Skin epidermis (tissue), 12 donors: ENCODE measurements at regions not wholly inside any gene's neighbourhood (a gene's known extent, or its start where the extent isn't known, plus 50 kb on each side); places are given as distances from the start of the nearest gene placed in this dataset.
A peak's percentile ranks its signal among the peaks of the same experiment; 100 is the strongest.

Experiments used
- H3K27ac ChIP-seq, 21 experiments: fragments of 200-600 bp; sonication (generic) in 11 of 21; one replicate each; pipeline ENCODE4 v1.5.0; 2020; ENCODE audit warnings: mild to moderate bottlenecking in 3 of 21, inconsistent platforms in 2 of 21, moderate library complexity in 2 of 21
- H3K4me3 ChIP-seq, 7 experiments: fragments of 200-600 bp; sonication (generic) in 2 of 7; one replicate each; pipeline ENCODE4 v1.5.0; 2020; ENCODE audit warnings: inconsistent platforms in 2 of 7, mild to moderate bottlenecking in 2 of 7, moderate library complexity in 1 of 7

DNA sequence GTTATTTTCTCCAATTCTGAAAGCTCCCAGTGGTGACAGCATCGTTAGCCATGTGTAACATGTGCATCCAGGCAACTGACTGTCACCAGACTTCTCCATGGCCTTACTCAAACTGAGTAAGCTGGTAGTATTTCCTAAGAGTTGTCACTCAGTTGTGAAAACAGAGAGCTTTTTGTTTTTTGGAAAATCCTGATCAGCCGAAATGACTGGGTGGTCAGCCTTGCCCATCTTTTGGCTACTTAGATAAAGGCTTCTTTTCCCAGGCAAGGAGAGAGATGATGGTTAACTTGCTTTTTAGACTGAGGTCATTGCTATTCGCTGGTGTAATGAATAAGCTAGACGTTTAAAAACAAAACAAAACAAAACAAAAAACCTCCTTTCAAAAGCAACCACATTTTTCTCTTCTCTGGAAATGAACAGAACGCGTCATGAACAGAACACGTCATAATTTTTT lies 159.5 kb upstream of the KLF14 start:
- peak overlapping the region in 15 of 21 experiments; percentile 8 to 80 (median 65) for H3K27ac ChIP-seq

DNA sequence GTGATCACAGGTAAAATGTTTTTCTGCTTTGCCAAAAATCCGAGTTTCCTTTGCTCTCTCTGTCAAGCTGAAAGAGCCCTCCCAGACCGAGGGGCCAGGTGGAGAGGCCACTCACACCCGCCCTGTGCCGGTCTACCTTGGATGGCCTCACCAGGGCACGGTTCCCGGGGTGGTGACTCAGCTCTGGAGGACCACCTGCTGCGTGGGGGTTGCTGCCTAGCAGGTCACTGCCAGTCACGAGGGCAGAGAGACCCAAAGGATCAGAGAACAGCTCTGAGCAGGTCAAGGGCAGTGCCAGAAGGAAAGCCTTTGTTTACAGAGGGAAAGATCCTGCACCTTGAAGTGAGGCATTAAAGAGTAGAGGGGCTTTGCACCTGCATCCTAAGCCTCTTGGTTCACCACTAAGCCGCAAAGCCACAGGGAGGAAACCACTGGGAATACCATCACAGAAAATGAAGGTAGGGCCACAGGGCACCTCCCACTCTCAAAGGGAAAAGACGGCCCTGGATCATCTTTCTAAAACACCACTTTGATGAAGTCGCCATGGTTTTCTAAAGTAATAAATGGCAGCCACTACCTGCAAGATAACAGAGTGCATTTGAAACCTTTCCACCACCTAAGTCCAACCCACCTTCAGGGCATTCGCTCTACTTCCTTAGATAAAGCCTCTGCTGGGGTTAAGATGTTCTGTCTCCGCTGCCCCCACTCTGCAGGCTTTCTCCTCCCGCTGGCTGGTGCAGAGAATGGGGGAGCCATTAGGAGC lies 160.3 kb upstream of the KLF14 start:
- H3K27ac ChIP-seq = peak overlapping the region in 18 of 21 experiments; percentile 4 to 80 (median 65)

More for the DNA sequence above, 159.5 kb upstream of the KLF14 start:
- no peak overlapping the region for H3K4me3 ChIP-seq

DNA sequence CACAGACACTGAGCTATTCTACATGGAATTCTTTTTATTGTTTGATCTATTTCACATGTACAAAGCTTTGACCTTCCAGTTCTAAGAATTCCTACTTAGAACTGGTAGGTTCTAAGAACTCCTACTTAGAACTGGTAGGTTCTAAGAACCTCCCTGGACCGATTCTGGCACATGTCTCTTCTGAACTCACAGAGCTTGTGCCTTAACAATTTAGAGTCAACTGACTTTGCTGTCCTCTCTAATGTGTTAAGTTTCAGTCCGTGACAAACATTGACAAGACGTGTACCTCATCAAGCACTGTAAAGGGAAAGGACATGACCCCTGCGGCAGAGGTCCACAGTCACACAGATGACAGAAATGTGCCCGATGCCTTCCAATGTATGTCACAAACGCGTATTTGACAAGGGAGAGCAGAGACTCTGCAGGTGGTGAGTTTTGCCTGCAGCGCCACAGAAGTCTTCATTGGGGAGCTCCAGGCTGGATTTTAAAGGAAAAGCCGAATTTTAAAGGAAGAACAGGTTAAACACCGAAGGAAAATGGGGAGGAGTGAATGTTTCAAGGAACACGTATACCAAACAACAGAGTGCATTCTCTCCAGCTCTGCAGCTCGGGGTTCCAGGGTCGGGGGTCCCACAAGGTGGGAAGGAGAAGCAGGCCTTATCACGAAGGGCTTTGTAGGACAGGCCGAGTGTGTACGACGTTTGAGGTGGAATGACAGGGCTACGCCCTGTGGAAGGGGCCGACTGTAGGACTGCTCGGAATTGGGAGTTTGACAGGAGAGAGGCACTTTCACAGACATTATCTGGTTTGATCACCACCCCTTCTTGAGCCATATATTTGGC lies 161.1 kb upstream of the KLF14 start:
- H3K27ac ChIP-seq = peak overlapping the region in 13 of 21 experiments; percentile 4 to 80 (median 65)
- H3K4me3 ChIP-seq = no peak overlapping the region

More for the DNA sequence above, 160.3 kb upstream of the KLF14 start:
- no peak overlapping the region for H3K4me3 ChIP-seq

DNA sequence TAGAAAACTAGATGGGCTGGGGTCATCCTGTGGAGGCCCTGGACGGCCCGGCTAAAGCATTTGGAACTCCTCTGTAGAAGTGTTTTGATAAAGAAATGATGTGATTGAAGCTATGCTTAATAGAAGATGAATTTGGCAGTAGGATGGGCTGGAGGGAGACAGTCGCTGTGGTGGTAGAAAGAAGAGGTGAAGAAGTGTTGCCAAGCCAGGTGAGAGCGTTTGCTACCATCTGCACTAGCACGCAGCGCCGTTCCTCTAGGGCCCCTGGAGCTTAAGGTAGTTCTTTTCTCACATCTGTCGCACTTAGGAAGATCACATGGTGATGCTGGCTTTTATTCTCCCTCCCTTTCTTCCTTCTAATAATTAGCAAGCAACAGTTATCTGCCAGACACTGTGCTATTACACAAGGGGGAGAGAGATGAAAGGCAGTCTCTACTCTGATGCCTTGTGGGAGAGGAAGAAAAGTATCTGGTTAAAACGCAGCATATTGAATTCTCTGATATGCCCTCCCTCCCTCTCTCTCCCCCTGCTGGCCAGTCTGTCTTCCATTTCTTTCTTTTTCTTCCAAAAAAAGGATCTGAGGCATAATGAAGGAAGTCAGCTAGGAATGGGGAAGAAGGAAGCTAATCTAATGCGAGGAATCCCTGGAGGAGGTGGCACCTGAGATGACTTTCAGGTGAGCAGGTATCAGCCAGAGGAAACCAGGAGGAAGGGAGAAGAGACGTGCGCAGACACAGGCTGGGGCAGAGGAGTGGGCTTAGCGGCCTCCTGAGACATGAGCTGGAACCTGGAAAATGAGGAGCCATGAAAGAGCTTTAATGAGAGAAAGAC lies 162.3 kb upstream of the KLF14 start:
- Histone ChIP-seq H3K4me3 (no peak overlapping the region), H3K27ac (peak overlapping the region in 11 of 21 experiments; percentile 18 to 75 (median 61))

DNA sequence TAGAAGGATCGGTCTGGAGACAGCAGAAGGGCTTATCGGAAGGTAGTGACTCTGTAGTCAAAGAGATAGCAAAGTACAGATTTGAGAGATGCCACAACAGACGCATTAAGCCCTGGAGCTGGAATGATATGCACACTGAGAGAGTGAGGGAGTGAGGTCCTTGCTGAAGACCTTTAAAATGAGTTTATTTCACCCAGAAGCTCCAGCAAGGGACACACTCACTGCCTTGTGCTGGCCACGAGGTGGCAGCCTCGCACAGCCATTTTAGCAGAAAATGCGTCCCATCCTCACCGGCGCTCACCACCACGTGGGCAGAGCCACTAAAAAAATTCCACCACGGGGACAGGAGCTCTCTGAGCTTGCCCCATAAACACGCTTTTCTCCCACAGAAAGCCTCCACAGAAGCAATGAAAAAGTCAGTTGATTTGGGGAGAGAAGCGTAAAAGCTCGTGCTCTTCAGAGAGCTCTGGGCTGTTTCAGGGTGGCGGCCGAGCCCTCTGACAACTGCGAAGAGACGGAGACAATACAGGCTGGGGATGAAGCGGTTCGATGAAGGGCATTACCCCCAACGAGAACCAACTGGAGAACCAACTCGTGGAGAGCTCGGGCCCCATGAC lies 163.0 kb upstream of the KLF14 start:
- H3K4me3 ChIP-seq = no peak overlapping the region
- peak overlapping the region in 14 of 21 experiments; percentile 7 to 75 (median 50) for H3K27ac ChIP-seq

DNA sequence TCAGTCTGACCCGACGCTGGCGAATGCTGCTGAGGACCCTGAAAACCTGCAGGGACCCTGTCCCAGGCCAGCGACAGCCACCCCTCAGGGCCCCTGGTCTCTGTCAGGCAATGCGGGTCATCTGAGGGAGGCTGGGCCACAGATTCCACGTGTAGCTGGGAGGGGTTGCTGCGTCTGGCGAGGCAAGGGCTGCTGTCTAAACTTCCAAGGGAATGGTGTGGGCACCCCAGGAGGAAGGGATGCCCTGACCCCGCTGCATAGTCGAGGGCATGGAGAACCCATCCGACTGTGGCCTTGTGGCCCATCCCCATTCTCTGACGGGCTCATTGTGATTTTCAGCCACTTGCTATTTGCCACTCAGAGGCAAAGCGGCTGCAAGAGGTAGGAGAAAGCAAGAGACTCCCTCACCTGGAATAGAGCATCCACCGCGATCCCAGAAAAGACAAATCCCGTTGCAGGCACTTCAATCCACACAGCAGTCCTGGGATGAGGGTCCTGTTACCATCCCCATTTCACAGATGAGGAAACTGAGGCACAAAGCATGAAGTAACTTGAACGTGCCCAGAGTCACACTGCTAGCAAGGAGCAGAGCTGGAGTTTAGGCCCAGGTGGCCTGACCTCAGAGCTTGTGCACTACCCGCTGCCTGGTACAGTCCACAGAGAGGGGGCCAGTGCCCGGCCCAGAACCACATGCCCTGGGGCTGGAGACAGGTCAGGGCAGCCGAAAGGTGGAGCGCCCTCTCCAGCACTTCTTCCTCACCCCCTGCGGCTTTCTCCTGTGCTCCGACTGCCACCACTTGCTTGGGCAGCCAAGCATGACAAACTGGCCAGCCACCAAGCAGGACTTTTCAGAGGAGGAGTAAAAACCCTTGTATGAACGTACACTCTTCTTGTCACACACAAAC lies 163.8 kb upstream of the KLF14 start:
- no peak overlapping the region for H3K4me3 ChIP-seq
- H3K27ac ChIP-seq = peak overlapping the region in 15 of 21 experiments; percentile 7 to 73 (median 59)

DNA sequence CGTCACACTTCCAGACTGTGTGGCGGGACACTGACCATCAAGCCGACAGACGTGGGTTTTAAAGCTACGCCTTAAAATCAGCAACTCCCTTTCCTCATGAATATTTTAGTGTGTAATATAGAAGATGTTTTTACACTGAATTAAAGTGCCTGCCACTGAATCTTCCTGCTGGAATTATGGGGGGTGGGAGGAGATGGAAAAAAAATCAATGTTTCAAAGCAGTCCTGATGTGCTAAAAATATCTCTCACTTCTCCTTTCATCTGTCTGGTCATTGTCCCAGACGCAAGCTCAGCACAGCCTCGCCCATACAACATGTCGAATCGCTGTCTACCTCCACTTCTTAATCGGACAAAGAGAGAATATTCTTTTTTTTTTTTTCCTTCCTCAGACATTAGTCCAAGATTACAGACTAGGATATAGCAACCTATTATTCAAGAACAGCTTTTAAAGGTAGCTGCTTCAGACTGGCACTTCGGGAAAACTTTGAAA lies 165.1 kb upstream of the KLF14 start:
- Histone ChIP-seq H3K4me3 (no peak overlapping the region), H3K27ac (peak overlapping the region in 13 of 21 experiments; percentile 3 to 73 (median 44))

DNA sequence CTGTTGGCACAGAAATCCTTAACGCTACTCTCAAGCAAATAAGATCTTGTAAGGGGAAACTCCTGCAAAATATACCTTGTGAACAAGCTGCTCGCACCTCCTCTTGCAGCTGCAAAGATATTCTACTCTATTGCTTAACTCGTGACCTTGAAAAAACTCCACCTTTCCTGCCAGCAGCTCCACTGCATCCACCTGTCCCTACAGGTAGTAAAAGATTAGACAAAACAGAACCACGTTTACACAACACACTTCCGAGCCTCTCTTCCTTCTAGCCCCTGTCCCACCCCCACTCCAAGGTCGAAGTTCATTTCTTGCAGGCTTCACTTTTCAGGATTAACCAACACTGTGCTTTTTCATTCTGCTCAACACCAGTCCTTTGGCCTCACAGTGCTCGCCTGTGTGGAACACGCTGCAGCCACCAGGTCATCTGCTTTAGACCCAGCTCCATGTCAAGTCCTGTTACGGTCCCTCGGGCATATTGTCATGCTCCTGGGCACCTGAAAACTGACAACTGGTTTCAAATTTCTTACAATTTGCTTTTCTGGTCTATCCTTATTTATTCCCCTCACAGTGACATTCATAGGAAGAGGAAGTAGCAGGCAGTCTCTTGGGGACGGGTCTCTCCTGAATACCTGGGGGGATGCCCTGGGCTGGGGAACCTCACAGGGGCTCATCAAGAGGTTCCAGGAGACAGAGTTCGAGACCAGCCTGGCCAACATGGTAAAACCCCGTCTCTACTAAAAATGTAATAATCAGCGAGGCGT lies 165.8 kb upstream of the KLF14 start:
- H3K27ac ChIP-seq = peak overlapping the region in 14 of 21 experiments; percentile 0 to 84 (median 53)

DNA sequence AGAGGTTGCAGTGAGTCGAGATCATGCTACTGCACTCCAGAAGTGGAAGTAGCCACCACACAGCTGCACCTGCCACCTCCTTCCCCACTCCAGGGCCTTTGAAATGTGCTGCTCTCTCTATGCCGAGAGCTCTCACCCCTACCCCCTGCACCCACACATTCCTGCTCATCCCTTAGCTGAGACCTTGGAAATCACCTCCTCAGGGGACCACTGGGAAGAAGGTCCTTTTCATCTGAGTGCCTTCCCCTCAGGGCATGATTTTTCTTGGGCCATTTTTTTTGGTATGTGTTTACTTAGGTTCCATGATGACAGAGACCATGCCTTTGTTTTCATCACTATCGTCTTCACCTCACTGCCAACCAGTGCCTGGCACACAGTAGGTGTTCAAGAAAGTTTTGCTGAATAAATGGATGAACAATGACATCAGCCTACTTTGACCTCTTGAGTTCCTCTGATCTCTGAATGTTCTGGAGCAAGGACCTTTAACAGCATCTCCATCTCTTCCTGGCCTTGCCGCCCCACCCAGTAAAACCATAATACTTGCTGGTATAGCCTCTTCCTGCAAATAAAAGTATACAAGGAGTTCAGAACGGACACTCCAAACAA lies 166.6 kb upstream of the KLF14 start:
- Histone ChIP-seq H3K27ac (peak overlapping the region in 14 of 21 experiments; percentile 0 to 84 (median 55)), H3K4me3 (no peak overlapping the region)

More for the DNA sequence above, 165.8 kb upstream of the KLF14 start:
- no peak overlapping the region for H3K4me3 ChIP-seq

DNA sequence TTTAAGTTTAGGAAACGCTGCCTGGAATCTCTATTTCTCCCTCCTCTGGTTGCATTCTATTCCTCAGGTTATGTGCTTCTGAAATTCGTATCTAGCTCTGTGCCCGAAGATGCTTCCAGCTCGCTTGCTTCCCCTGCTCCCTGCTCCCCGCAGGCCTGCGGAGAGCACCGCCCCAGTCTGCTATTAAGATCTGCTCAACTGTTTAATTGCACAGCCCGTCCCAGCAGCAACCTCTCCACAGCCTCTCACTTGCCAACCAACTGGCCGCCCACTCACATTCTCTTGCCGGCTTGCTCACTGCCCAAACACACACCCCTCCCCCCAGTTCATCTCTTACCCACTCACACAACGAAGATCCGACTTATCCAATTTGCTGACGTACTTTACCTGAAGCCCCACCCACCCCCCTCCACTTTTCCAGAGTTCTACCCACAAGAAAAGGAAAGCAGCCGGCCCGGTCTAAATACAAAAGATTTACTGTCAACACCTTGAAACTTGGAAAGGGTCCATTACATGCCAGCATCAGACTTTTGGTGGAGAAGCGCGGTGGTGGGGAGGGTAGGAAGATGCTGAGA lies 167.3 kb upstream of the KLF14 start:
- peak overlapping the region in 15 of 21 experiments; percentile 5 to 84 (median 67) for H3K27ac ChIP-seq
- H3K4me3 ChIP-seq = no peak overlapping the region

DNA sequence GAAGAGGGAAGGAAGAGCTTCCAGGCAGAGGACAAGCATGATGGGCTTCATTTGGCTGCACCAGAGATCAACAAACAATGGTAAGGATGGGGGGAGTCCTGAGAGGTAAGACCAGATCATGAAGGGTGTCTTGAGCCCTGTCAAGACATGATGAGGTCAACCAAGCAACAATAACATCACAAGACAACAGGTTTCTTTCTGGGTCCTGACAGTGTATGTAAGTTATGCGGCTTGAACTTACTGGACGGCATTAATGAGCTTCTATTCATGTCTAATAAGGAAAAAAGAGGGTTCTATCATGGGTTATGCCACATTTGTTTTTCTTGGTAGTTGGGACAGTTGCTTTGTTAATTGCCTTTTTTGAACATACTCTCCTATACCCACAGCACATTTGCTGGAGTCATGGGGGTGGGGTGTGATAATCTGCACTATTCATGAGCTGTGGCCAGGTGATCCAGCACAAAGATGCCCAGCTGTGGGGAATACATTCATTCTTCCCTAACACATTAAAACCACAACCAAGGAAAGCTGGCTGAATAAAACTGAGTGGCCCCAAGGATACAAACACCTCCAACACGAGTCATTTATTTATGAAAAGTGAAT lies 168.8 kb upstream of the KLF14 start:
- H3K4me3 ChIP-seq = no peak overlapping the region
- H3K27ac ChIP-seq = peak overlapping the region in 17 of 21 experiments; percentile 12 to 84 (median 67)

DNA sequence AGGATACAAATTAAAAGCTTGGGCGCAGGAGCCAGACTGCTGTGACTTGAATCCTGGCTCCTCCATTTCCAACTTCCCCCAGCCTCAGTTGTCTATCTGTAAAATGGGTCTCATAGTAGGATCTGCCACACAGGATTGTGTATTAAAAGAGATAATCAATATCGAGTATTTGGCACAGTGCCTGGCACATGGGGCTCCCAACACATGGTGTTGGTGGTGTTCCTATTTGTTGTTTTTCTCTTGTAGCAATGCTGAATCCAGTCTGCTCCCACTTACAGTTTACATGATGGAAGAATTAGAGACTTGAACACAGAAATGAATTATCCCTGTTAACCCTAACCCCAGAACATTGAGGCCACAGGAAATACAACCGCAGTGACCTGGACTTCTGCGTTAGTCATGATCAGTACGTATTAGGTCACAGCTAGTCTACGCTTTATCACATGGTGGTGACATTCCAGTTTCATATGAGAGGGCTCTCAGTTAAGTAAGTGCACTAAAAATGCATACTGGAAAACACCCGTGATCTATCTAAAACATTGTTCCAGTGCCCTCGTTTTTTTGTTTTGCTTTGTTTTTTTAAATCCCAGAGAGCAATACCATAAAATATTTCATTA lies 169.5 kb upstream of the KLF14 start:
- peak overlapping the region in 18 of 21 experiments; percentile 12 to 84 (median 64) for H3K27ac ChIP-seq
- H3K4me3 ChIP-seq = no peak overlapping the region

DNA sequence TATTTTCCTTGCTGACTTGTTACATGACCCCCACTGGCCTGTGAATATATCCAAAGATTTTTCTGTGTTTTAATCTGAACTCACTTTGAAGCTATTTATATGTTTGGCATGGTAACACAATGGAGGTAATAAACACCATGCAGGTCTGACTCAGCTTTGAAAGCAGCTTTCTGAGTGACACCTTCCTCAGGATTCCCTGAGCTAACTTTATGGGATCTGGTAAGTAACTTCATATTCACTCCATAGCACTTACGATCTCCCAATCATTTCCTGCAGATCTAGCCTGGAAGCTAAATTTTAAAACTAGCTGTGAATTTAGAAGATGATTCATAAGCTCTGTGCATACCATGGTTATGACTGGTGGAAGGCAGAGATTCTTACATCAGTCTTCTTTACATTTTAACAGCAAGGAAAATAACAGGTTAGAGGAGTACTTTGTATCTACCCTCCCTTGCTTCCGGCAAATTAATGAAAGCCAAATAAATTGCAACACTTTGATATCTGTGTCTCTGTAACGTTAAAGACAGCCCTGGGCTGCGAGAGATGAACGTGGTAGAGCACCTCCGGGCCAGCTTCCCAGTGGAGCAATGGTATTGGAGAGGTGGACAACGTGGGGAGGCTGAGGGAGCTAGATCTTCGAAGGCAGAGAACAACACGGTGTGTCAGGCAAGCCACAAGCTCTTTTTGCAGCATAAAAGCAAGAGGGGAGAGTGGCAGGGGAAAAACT lies 170.2 kb upstream of the KLF14 start:
- Histone ChIP-seq H3K27ac (peak overlapping the region in 18 of 21 experiments; percentile 12 to 84 (median 64)), H3K4me3 (no peak overlapping the region)

DNA sequence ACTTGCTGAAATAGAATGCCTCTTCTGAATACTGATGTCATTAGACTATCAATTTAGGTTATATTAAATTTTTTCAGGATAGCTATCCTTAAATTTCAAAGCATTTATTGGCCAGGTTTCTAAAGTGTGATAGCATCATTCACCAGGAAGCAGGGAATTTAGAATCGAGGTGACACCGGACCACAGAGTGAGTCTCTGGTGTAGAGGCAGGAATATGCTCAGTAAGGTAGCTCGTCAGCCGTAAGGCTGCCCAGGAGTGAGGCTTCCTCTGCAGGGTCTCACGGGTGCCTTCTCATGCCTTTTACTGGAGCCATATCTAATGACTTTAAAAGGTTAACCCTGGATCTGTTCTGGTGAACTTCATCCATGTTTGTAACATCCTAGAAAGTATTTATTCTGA lies 170.8 kb upstream of the KLF14 start:
- Histone ChIP-seq H3K4me3 (no peak overlapping the region), H3K27ac (peak overlapping the region in 14 of 21 experiments; percentile 1 to 84 (median 68))

DNA sequence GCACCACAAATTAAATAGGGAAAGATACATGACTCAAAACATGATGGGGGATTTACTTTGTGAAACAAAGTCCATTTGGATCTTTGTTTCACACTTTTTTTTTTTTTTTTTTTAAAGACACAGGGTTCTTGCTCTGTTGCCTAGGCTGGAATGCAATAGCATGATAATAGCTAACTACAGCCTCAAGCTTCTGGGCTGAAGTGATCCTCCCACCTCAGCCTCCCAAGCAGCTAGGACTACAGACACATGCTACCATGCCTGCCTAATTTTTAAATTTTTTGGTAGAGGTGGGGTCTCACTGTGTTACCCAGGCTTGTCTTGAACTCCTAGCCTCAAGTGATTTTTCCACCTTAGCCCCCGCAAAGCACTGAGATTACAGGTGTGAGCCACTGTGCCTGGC lies 172.6 kb upstream of the KLF14 start:
- H3K4me3 ChIP-seq = no peak overlapping the region
- peak overlapping the region in 2 of 21 experiments; percentile 22 to 75 for H3K27ac ChIP-seq
